ENCODE measurements at regions not wholly inside any gene's neighbourhood (a gene's known extent, or its start where the extent isn't known, plus 50 kb on each side); places are given as distances from the start of the nearest gene placed in this dataset.

GRCh38 chr15:93414576-93415231 is 325.7 kb upstream of the RGMA start:
- no peaks in the 10 kb centered on the region for H3K27me3 ChIP-seq
- H3K4me1 ChIP-seq = no peaks in the 10 kb centered on the region
- no peaks in the 10 kb centered on the region for H3K9me3 ChIP-seq
- no peaks in the 10 kb centered on the region for H3K36me3 ChIP-seq (ENCODE audit: low read depth, missing control alignments)
- TF ChIP-seq CTCF (IDR thresholded peaks at IDR 0.05) = no peak
- TF ChIP-seq POLR2A (IDR thresholded peaks at IDR 0.05) = no peak
- 88 to 89% methylated on average over 8 to 11 of the region's 11 CpGs for WGBS, 2 donors
- no peak for DNase-seq
- no peak overlapping the region for H3K27ac ChIP-seq
- no peak overlapping the region for H3K4me3 ChIP-seq
- intact Hi-C loops (cut with DNase I; ENCODE audit: low total_unique reads) = no loop called here

- Histone ChIP-seq H3K9me3 (no peaks in the 10 kb centered on the region), H3K4me1 (no peaks in the 10 kb centered on the region), H3K27me3 (no peaks in the 10 kb centered on the region), H3K36me3 (ENCODE audit: low read depth, missing control alignments) (no peaks in the 10 kb centered on the region), H3K27ac (no peak overlapping the region), H3K4me3 (no peak overlapping the region)
- TF ChIP-seq CTCF (IDR thresholded peaks at IDR 0.05) = no peak
- TF ChIP-seq POLR2A (IDR thresholded peaks at IDR 0.05) = no peak
- intact Hi-C loops (cut with DNase I; ENCODE audit: low total_unique reads) = no loop called here
- 92 to 100% methylated on average over 8 to 10 of the region's 10 CpGs for WGBS, 2 donors
- no peak for DNase-seq
Observed at GRCh38 chr15:93413745-93414144, 324.7 kb upstream of the RGMA start.

GRCh38 chr15:93399121-93399520 is 310.1 kb upstream of the RGMA start:
- Histone ChIP-seq H3K27me3 (no peaks in the 10 kb centered on the region), H3K36me3 (ENCODE audit: low read depth, missing control alignments) (no peaks in the 10 kb centered on the region), H3K27ac (no peak overlapping the region), H3K4me1 (no peaks in the 10 kb centered on the region), H3K9me3 (no peaks in the 10 kb centered on the region), H3K4me3 (no peak overlapping the region)
- intact Hi-C loops (cut with DNase I; ENCODE audit: low total_unique reads) = no loop called here
- WGBS, 2 donors = 79 to 84% methylated on average over 3 of the region's 3 CpGs
- TF ChIP-seq POLR2A (IDR thresholded peaks at IDR 0.05) (no peak), CTCF (IDR thresholded peaks at IDR 0.05) (no peak)
- no peak for DNase-seq

- Histone ChIP-seq H3K27me3 (no peaks in the 10 kb centered on the region), H3K4me3 (no peak overlapping the region), H3K36me3 (ENCODE audit: low read depth, missing control alignments) (no peaks in the 10 kb centered on the region), H3K4me1 (no peaks in the 10 kb centered on the region), H3K27ac (no peak overlapping the region), H3K9me3 (no peaks in the 10 kb centered on the region)
- no peak for DNase-seq
- WGBS, 2 donors = 48 to 52% methylated on average over 5 of the region's 5 CpGs
- TF ChIP-seq POLR2A (IDR thresholded peaks at IDR 0.05) (no peak), CTCF (IDR thresholded peaks at IDR 0.05) (no peak)
- intact Hi-C loops (cut with DNase I; ENCODE audit: low total_unique reads) = no loop called here
Observed at GRCh38 chr15:93389211-93389610, 300.2 kb upstream of the RGMA start.

GRCh38 chr15:93384886-93385285 is 295.9 kb upstream of the RGMA start:
- Histone ChIP-seq H3K4me3 (no peak overlapping the region), H3K9me3 (no peaks in the 10 kb centered on the region), H3K36me3 (ENCODE audit: low read depth, missing control alignments) (no peaks in the 10 kb centered on the region), H3K27ac (no peak overlapping the region), H3K4me1 (no peaks in the 10 kb centered on the region), H3K27me3 (no peaks in the 10 kb centered on the region)
- DNase-seq = no peak
- 64 to 72% methylated on average over 2 of the region's 2 CpGs for WGBS, 2 donors
- intact Hi-C loops (cut with DNase I; ENCODE audit: low total_unique reads) = no loop called here
- TF ChIP-seq CTCF (IDR thresholded peaks at IDR 0.05) = no peak

Measured in testis (tissue), 2 donors.